RWPE2 (cell line): ENCODE measurements at regions not wholly inside any gene's neighbourhood (a gene's known extent, or its start where the extent isn't known, plus 50 kb on each side); places are given as distances from the start of the nearest gene placed in this dataset.
A peak's percentile ranks its signal among the peaks of the same experiment; 100 is the strongest.

Experiments
- ATAC-seq: fragments of 200-7000 bp; cut with Tn5 transposase; 3 replicates; pipeline ENCODE4 v1.9.1; 2021; ENCODE audit warnings: low read depth
- DNase-seq: peaks from one replicate; pipeline ENCODE4 v3.0.0-alpha.2; 2020; ENCODE audit warnings: low spot score
- H3K27ac ChIP-seq: fragments of 450-650 bp; 2 replicates; pipeline ENCODE4 v1.5.1; 2017; ENCODE audit warnings: mild to moderate bottlenecking; ENCODE audit not compliant: poor library complexity, severe bottlenecking
- H3K27me3 ChIP-seq: fragments of 250-450 bp; sonication (Bioruptor Pico); 2 replicates; pipeline ENCODE4 v1.5.1; 2021; ENCODE audit warnings: mild to moderate bottlenecking, moderate library complexity; ENCODE audit not compliant: insufficient read depth, poor library complexity, severe bottlenecking
- H3K36me3 ChIP-seq: fragments of 250-450 bp; sonication (Bioruptor Pico); 2 replicates; pipeline ENCODE4 v1.5.1; 2020; ENCODE audit warnings: low read depth, mild to moderate bottlenecking, moderate library complexity
- H3K4me1 ChIP-seq: fragments of 250-450 bp; sonication (Bioruptor Pico); 2 replicates; pipeline ENCODE4 v1.5.1; 2021; ENCODE audit warnings: mild to moderate bottlenecking, moderate library complexity; ENCODE audit not compliant: insufficient read depth, poor library complexity, severe bottlenecking
- H3K4me3 ChIP-seq: fragments of 250-450 bp; sonication (Bioruptor Pico); 2 replicates; pipeline ENCODE4 v1.5.1; 2021; ENCODE audit warnings: mild to moderate bottlenecking, moderate library complexity; ENCODE audit not compliant: severe bottlenecking
- H3K9me3 ChIP-seq: fragments of 250-450 bp; sonication (Bioruptor Pico); 2 replicates; pipeline ENCODE4 v1.5.1; 2021; ENCODE audit warnings: mild to moderate bottlenecking, moderate library complexity; ENCODE audit not compliant: severe bottlenecking
- CTCF ChIP-seq: fragments of 450-650 bp; IDR thresholded peaks from one replicate; pipeline ENCODE4 v1.5.1; 2017; ENCODE audit warnings: mild to moderate bottlenecking, moderate library complexity; ENCODE audit not compliant: poor library complexity, severe bottlenecking

DNA sequence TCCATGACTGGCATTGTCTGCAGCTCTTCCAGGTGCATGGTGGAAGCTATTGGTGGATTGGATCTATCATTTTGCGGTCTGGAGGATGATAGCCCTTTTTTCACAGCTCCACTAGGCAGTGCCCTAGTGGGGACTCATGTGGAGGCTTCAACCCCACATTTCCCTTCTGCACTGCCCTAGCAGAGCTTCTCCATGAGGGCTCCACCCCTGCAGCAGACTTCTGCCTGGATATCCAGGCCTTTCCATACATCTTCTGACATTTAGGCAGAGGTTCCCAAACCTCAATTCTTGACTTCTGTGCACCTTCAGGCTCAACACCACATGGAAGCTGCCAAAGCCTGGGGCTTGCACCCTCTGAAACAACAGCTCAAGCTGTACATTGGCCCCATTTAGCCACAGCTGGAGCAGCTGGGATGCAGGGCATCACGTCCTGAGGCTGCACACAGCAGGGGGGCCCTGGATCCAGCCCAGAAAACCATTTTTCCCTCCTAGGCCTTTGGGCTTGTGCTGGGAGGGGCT is 800.2 kb upstream of the MIR17HG start:
- no peak overlapping the region for H3K27ac ChIP-seq
- no peaks in the 10 kb centered on the region for H3K36me3 ChIP-seq
- H3K9me3 ChIP-seq = peaks cover 6% of the 10 kb centered on the region
- no peak overlapping the region for H3K4me3 ChIP-seq
- no peak for TF ChIP-seq CTCF
- H3K4me1 ChIP-seq = no peaks in the 10 kb centered on the region
- DNase-seq = no peak
- no peaks in the 10 kb centered on the region for H3K27me3 ChIP-seq
- no peak for ATAC-seq

- TF ChIP-seq CTCF = no peak
- Histone ChIP-seq H3K4me3 (no peak overlapping the region), H3K9me3 (no peaks in the 10 kb centered on the region), H3K4me1 (no peaks in the 10 kb centered on the region), H3K27ac (no peak overlapping the region), H3K36me3 (no peaks in the 10 kb centered on the region), H3K27me3 (no peaks in the 10 kb centered on the region)
- no peak for ATAC-seq
- no peak for DNase-seq
Measured at GRCh38 chr13:90551253-90551652, 796.2 kb upstream of the MIR17HG start.

DNA sequence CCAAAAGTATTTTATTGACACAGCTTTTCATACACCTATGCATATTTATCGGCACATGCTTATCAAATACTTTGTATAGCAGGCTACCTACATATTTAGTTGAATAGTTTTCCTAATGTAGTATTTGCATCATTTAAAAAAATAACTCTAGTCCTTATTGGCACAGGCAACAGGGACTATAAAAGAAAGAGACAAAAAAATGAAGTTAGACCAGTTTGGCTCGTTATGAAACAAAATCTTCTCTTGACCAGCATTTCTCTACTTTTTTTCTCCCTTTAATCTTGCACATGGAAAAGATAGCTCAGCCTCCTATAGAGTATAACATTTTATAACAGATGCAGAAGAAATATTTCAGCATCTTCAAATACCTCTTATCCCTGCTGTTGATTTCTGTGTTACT is 794.8 kb upstream of the MIR17HG start:
- TF ChIP-seq CTCF = no peak
- ATAC-seq (0 out of 3 replicates have a peak, but pooled peaks have one; percentile 17), DNase-seq (no peak)
- no peaks in the 10 kb centered on the region for H3K27me3 ChIP-seq
- no peaks in the 10 kb centered on the region for H3K9me3 ChIP-seq
- H3K4me3 ChIP-seq = no peak overlapping the region
- H3K27ac ChIP-seq = no peak overlapping the region
- no peaks in the 10 kb centered on the region for H3K4me1 ChIP-seq
- no peaks in the 10 kb centered on the region for H3K36me3 ChIP-seq

GRCh38 chr13:90553159-90553558 is 794.3 kb upstream of the MIR17HG start:
- no peak for DNase-seq
- Histone ChIP-seq H3K27me3 (no peaks in the 10 kb centered on the region), H3K36me3 (no peaks in the 10 kb centered on the region), H3K9me3 (no peaks in the 10 kb centered on the region), H3K27ac (no peak overlapping the region), H3K4me3 (no peak overlapping the region), H3K4me1 (no peaks in the 10 kb centered on the region)
- TF ChIP-seq CTCF = no peak
- ATAC-seq = no peak

- Histone ChIP-seq H3K4me1 (no peaks in the 10 kb centered on the region), H3K36me3 (no peaks in the 10 kb centered on the region), H3K27ac (no peak overlapping the region), H3K27me3 (no peaks in the 10 kb centered on the region), H3K9me3 (no peaks in the 10 kb centered on the region), H3K4me3 (no peak overlapping the region)
- no peak for TF ChIP-seq CTCF
- DNase-seq (no peak), ATAC-seq (no peak)
Measured at GRCh38 chr13:90557626-90558025, 789.9 kb upstream of the MIR17HG start.
